ENCODE measurements at regions not wholly inside any gene's neighbourhood (a gene's known extent, or its start where the extent isn't known, plus 50 kb on each side); places are given as distances from the start of the nearest gene placed in this dataset.

DNA sequence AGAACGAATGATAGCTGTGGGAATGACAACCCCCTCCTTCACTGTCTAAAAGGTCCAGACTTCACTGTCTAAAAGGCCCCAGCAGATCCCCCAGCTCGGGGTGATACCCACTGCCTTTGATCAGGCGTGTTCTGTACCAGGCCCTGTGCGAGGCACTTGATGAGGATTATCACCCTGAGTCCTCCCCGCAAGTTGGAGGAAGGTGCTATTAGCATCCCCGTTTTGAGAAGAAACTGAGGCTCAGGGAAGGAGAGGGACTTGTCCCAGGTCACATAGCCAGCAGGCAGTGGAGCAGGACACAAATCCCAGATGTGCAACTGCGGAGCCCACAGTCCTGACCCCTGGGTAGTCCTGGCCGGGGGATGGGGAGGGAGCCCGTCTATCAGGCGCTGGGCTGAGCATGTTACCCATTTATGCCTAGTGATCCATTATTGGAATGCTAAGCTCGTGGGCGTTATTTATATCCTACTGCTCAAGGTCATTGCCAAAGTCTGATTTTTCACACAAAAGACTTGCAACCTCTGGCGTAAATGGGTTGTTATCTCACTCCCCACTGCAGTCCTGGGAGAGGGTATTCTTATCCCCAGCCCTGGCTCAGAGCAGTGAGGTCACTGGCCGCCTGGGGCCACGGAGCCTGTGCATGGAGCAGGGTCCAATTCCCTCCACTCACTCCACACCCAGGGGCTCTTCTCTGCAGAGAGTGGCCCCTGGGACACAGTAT, 722.2 kb downstream of the MATN1 start:
- TF ChIP-seq EGR1 (IDR thresholded peaks at IDR 0.05; ENCODE audit: low read depth) (no peak), ZNF274 (IDR thresholded peaks at IDR 0.05; ENCODE audit: low read depth, low read length) (no peak), SIN3A (IDR thresholded peaks at IDR 0.05; ENCODE audit: low read depth) (no peak), POLR2A (IDR thresholded peaks at IDR 0.05; ENCODE audit: borderline replicate concordance, extremely low read depth, insufficient read depth, insufficient read length) (no peak), EZH2 (IDR thresholded peaks at IDR 0.05) (no peak), JUND (IDR thresholded peaks at IDR 0.05) (no peak), ZFX (IDR thresholded peaks at IDR 0.05) (no peak), POLR2AphosphoS5 (IDR thresholded peaks at IDR 0.05; ENCODE audit: low read depth, low read length) (no peak), CBX3 (IDR thresholded peaks at IDR 0.05; ENCODE audit: low read depth) (no peak)
- TF ChIP-seq, protein P1, sequence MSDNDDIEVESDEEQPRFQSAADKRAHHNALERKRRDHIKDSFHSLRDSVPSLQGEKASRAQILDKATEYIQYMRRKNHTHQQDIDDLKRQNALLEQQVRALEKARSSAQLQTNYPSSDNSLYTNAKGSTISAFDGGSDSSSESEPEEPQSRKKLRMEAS (IDR thresholded peaks at IDR 0.05), result no peak
- TF ChIP-seq, protein P2, sequence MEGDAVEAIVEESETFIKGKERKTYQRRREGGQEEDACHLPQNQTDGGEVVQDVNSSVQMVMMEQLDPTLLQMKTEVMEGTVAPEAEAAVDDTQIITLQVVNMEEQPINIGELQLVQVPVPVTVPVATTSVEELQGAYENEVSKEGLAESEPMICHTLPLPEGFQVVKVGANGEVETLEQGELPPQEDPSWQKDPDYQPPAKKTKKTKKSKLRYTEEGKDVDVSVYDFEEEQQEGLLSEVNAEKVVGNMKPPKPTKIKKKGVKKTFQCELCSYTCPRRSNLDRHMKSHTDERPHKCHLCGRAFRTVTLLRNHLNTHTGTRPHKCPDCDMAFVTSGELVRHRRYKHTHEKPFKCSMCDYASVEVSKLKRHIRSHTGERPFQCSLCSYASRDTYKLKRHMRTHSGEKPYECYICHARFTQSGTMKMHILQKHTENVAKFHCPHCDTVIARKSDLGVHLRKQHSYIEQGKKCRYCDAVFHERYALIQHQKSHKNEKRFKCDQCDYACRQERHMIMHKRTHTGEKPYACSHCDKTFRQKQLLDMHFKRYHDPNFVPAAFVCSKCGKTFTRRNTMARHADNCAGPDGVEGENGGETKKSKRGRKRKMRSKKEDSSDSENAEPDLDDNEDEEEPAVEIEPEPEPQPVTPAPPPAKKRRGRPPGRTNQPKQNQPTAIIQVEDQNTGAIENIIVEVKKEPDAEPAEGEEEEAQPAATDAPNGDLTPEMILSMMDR (IDR thresholded peaks at IDR 0.05 in 2 of 3, conservative IDR thresholded peaks at IDR 0.05 in 1 of 3; ENCODE audit: borderline replicate concordance in 1 of 3, insufficient read depth in 1 of 3, low read depth in 2 of 3, low read length in 2 of 3), result no peak
- TF ChIP-seq, protein P3, sequence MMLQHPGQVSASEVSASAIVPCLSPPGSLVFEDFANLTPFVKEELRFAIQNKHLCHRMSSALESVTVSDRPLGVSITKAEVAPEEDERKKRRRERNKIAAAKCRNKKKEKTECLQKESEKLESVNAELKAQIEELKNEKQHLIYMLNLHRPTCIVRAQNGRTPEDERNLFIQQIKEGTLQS (IDR thresholded peaks at IDR 0.05), result no peak
- TF ChIP-seq, protein P4, sequence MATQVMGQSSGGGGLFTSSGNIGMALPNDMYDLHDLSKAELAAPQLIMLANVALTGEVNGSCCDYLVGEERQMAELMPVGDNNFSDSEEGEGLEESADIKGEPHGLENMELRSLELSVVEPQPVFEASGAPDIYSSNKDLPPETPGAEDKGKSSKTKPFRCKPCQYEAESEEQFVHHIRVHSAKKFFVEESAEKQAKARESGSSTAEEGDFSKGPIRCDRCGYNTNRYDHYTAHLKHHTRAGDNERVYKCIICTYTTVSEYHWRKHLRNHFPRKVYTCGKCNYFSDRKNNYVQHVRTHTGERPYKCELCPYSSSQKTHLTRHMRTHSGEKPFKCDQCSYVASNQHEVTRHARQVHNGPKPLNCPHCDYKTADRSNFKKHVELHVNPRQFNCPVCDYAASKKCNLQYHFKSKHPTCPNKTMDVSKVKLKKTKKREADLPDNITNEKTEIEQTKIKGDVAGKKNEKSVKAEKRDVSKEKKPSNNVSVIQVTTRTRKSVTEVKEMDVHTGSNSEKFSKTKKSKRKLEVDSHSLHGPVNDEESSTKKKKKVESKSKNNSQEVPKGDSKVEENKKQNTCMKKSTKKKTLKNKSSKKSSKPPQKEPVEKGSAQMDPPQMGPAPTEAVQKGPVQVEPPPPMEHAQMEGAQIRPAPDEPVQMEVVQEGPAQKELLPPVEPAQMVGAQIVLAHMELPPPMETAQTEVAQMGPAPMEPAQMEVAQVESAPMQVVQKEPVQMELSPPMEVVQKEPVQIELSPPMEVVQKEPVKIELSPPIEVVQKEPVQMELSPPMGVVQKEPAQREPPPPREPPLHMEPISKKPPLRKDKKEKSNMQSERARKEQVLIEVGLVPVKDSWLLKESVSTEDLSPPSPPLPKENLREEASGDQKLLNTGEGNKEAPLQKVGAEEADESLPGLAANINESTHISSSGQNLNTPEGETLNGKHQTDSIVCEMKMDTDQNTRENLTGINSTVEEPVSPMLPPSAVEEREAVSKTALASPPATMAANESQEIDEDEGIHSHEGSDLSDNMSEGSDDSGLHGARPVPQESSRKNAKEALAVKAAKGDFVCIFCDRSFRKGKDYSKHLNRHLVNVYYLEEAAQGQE (IDR thresholded peaks at IDR 0.05; ENCODE audit: low read depth), result no peak

Measured in HCT116 (cell line).